ENCODE measurements at regions not wholly inside any gene's neighbourhood (a gene's known extent, or its start where the extent isn't known, plus 50 kb on each side); places are given as distances from the start of the nearest gene placed in this dataset.

GRCh38 chr13:81800433-81800832 lies 1459.5 kb upstream of the SPRY2 start:
- Histone ChIP-seq H3K27ac (ENCODE audit: low read depth in 1 of 2, low read length in 2 of 2) (no peak overlapping the region), H3K27me3 (ENCODE audit: control insufficient read depth in 4 of 4, insufficient read depth in 4 of 4, low read length in 3 of 4) (no peaks in the 10 kb centered on the region), H3K4me1 (ENCODE audit: control insufficient read depth in 4 of 4, insufficient read depth in 4 of 4, low read length in 3 of 4) (no peaks in the 10 kb centered on the region), H3K4me3 (ENCODE audit: low read depth in 1 of 3, low read length in 3 of 3) (no peak overlapping the region), H3K36me3 (ENCODE audit: control insufficient read depth in 4 of 4, insufficient read depth in 3 of 4, low read depth in 1 of 4, low read length in 3 of 4) (no peaks in the 10 kb centered on the region), H3K9me3 (ENCODE audit: control insufficient read depth in 4 of 4, low read length in 3 of 4) (no peaks in the 10 kb centered on the region), H3K9ac (ENCODE audit: low read depth in 1 of 2, low read length in 2 of 2) (no peak overlapping the region)
- WGBS = 60% methylated on average over 1 of the region's 1 CpG
- DNase-seq (ENCODE audit: low spot score) = no peak
- TF ChIP-seq REST (IDR thresholded peaks at IDR 0.05) = no peak
- TF ChIP-seq EGR1 (IDR thresholded peaks at IDR 0.05; ENCODE audit: low read depth in 2 of 2) = no peak
- TF ChIP-seq RAD21 (IDR thresholded peaks at IDR 0.05) = no peak
- TF ChIP-seq, protein P1, sequence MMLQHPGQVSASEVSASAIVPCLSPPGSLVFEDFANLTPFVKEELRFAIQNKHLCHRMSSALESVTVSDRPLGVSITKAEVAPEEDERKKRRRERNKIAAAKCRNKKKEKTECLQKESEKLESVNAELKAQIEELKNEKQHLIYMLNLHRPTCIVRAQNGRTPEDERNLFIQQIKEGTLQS (IDR thresholded peaks at IDR 0.05) = no peak
- no peak for TF ChIP-seq FOXA2 (IDR thresholded peaks at IDR 0.05)
- no peak for TF ChIP-seq JUND (IDR thresholded peaks at IDR 0.05)
- TF ChIP-seq YY1 (IDR thresholded peaks at IDR 0.05) = no peak
- TF ChIP-seq TAF1 (conservative IDR thresholded peaks at IDR 0.05) = no peak
- TF ChIP-seq, protein P2, sequence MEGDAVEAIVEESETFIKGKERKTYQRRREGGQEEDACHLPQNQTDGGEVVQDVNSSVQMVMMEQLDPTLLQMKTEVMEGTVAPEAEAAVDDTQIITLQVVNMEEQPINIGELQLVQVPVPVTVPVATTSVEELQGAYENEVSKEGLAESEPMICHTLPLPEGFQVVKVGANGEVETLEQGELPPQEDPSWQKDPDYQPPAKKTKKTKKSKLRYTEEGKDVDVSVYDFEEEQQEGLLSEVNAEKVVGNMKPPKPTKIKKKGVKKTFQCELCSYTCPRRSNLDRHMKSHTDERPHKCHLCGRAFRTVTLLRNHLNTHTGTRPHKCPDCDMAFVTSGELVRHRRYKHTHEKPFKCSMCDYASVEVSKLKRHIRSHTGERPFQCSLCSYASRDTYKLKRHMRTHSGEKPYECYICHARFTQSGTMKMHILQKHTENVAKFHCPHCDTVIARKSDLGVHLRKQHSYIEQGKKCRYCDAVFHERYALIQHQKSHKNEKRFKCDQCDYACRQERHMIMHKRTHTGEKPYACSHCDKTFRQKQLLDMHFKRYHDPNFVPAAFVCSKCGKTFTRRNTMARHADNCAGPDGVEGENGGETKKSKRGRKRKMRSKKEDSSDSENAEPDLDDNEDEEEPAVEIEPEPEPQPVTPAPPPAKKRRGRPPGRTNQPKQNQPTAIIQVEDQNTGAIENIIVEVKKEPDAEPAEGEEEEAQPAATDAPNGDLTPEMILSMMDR (IDR thresholded peaks at IDR 0.05; ENCODE audit: low read depth, low read length, missing input control) = no peak
- no peak for TF ChIP-seq NR2F2 (IDR thresholded peaks at IDR 0.05)
- no peak for TF ChIP-seq ZBTB33 (IDR thresholded peaks at IDR 0.05)
- no peak for TF ChIP-seq GABPA (IDR thresholded peaks at IDR 0.05 in 1 of 2, conservative IDR thresholded peaks at IDR 0.05 in 1 of 2)

GRCh38 chr13:81795710-81796109 lies 1454.8 kb upstream of the SPRY2 start:
- 38% methylated on average over 1 of the region's 1 CpG for WGBS
- Histone ChIP-seq H3K36me3 (ENCODE audit: control insufficient read depth in 4 of 4, insufficient read depth in 3 of 4, low read depth in 1 of 4, low read length in 3 of 4) (no peaks in the 10 kb centered on the region), H3K4me1 (ENCODE audit: control insufficient read depth in 4 of 4, insufficient read depth in 4 of 4, low read length in 3 of 4) (no peaks in the 10 kb centered on the region), H3K9me3 (ENCODE audit: control insufficient read depth in 4 of 4, low read length in 3 of 4) (no peaks in the 10 kb centered on the region), H3K27me3 (ENCODE audit: control insufficient read depth in 4 of 4, insufficient read depth in 4 of 4, low read length in 3 of 4) (no peaks in the 10 kb centered on the region), H3K27ac (ENCODE audit: low read depth in 1 of 2, low read length in 2 of 2) (no peak overlapping the region), H3K4me3 (ENCODE audit: low read depth in 1 of 3, low read length in 3 of 3) (no peak overlapping the region), H3K9ac (ENCODE audit: low read depth in 1 of 2, low read length in 2 of 2) (no peak overlapping the region)
- DNase-seq (ENCODE audit: low spot score) = no peak
- no peak for TF ChIP-seq FOXA2 (IDR thresholded peaks at IDR 0.05)
- TF ChIP-seq GABPA (IDR thresholded peaks at IDR 0.05 in 1 of 2, conservative IDR thresholded peaks at IDR 0.05 in 1 of 2) = no peak
- TF ChIP-seq REST (IDR thresholded peaks at IDR 0.05) = no peak
- TF ChIP-seq HNF4A (conservative IDR thresholded peaks at IDR 0.05) = no peak
- TF ChIP-seq FOXA1 (IDR thresholded peaks at IDR 0.05) = no peak
- no peak for TF ChIP-seq RAD21 (IDR thresholded peaks at IDR 0.05)
- TF ChIP-seq SP1 (IDR thresholded peaks at IDR 0.05) = no peak
- TF ChIP-seq, protein P2 (IDR thresholded peaks at IDR 0.05; ENCODE audit: low read depth, low read length, missing input control) = no peak
- TF ChIP-seq EGR1 (IDR thresholded peaks at IDR 0.05; ENCODE audit: low read depth in 2 of 2) = no peak
- no peak for TF ChIP-seq NR2F2 (IDR thresholded peaks at IDR 0.05)
- no peak for TF ChIP-seq ZBTB33 (IDR thresholded peaks at IDR 0.05)
- TF ChIP-seq YY1 (IDR thresholded peaks at IDR 0.05) = no peak
- no peak for TF ChIP-seq JUND (IDR thresholded peaks at IDR 0.05)
